SK-N-SH (cell line): ENCODE measurements at regions not wholly inside any gene's neighbourhood (a gene's known extent, or its start where the extent isn't known, plus 50 kb on each side); places are given as distances from the start of the nearest gene placed in this dataset.

Source experiments
- CTCF ChIA-PET: fragments of 300-600, 350-600 bp; formaldehyde crosslinking; extraction: SDS; loops from one replicate; lab custom pipeline; 2021; lab: Yijun Ruan, JAX
- POLR2A ChIA-PET: fragments of 350-600 bp; sonication (Branson Sonifier 250); formaldehyde crosslinking; extraction: SDS; loops from one replicate; lab custom pipeline; 2020; ENCODE audit warnings: antibody characterized with exemption, inconsistent platforms; lab: Yijun Ruan, JAX
- DNase-seq: peaks from one replicate; pipeline ENCODE4 v3.0.0; 2012
- H2AFZ ChIP-seq: fragments of 200-600 bp; sonication (generic); 2 replicates; pipeline ENCODE4 v1.8.1; 2016; ENCODE audit warnings: antibody characterized with exemption, mild to moderate bottlenecking, low read depth
- H3F3A ChIP-seq: fragments of 200-600 bp; sonication (generic); replicated peaks from 2 replicates; pipeline ENCODE3; 2016; ENCODE audit warnings: antibody characterized with exemption, mild to moderate bottlenecking; ENCODE audit not compliant: insufficient read depth
- H3K27ac ChIP-seq, 2 experiments: fragments of 200-500 bp in 1 of 2; fragments of 200-600 bp in 1 of 2; sonication (Bioruptor generic) in 1 of 2; sonication (generic), shearing (Covaris generic) in 1 of 2; 2 replicates each; pipeline versions ENCODE4 v1.5.1 to v1.6.1; 2014 to 2016; ENCODE audit warnings: low read depth in 2 of 2, inconsistent platforms in 1 of 2, low read length in 1 of 2, mild to moderate bottlenecking in 1 of 2, mixed read lengths in 1 of 2
- H3K27me3 ChIP-seq: fragments of 200-600 bp; sonication (generic), shearing (Covaris generic); 2 replicates; pipeline ENCODE4 v1.6.1; 2016; ENCODE audit warnings: mixed run types; ENCODE audit not compliant: insufficient read depth
- H3K36me3 ChIP-seq, 2 experiments: fragments of 200-500 bp in 1 of 2; fragments of 200-600 bp in 1 of 2; sonication (Bioruptor generic) in 1 of 2; sonication (generic) in 1 of 2; replicated peaks in 1 of 2; 2 replicates each; pipeline versions ENCODE3 to v1.5.1; 2014 to 2016; ENCODE audit warnings: low read length in 1 of 2, mild to moderate bottlenecking in 1 of 2; ENCODE audit not compliant: insufficient read depth in 2 of 2, control insufficient read depth in 1 of 2
- H3K4me1 ChIP-seq, 2 experiments: fragments of 200-500 bp in 1 of 2; fragments of 200-600 bp in 1 of 2; sonication (Bioruptor generic) in 1 of 2; sonication (generic), shearing (Covaris generic) in 1 of 2; 2 replicates each; pipeline versions ENCODE4 v1.5.1 to v1.6.1; 2014 to 2016; ENCODE audit warnings: low read depth in 1 of 2, low read length in 1 of 2, mixed run types in 1 of 2; ENCODE audit not compliant: insufficient read depth in 2 of 2, control insufficient read depth in 1 of 2
- H3K4me2 ChIP-seq: fragments of 200-600 bp; sonication (generic), shearing (Covaris generic); 2 replicates; pipeline ENCODE4 v1.6.1; 2017; ENCODE audit warnings: mixed run types
- H3K4me3 ChIP-seq, 2 experiments: fragments of 200-500 bp in 1 of 2; fragments of 200-600 bp in 1 of 2; sonication (Bioruptor generic) in 1 of 2; sonication (generic), shearing (Covaris generic) in 1 of 2; 2 replicates each; pipeline versions ENCODE4 v1.5.1 to v1.8.1; 2014 to 2016; ENCODE audit warnings: low read depth in 2 of 2, inconsistent platforms in 1 of 2, low read length in 1 of 2, mild to moderate bottlenecking in 1 of 2, mixed read lengths in 1 of 2, moderate library complexity in 1 of 2
- H3K79me2 ChIP-seq: fragments of 200-600 bp; sonication (generic); 2 replicates; pipeline ENCODE4 v1.8.1; 2017; ENCODE audit warnings: mild to moderate bottlenecking; ENCODE audit not compliant: insufficient read depth
- H3K9ac ChIP-seq: fragments of 200-600 bp; sonication (generic); 2 replicates; pipeline ENCODE4 v1.6.1; 2017; ENCODE audit warnings: mixed run types
- H3K9me2 ChIP-seq: fragments of 200-600 bp; sonication (generic); 2 replicates; pipeline ENCODE4 v1.6.1; 2017; ENCODE audit warnings: mixed run types
- H3K9me3 ChIP-seq: fragments of 200-600 bp; sonication (generic); 2 replicates; pipeline ENCODE4 v1.6.1; 2017; ENCODE audit warnings: mixed run types, mild to moderate bottlenecking, moderate library complexity
- H4K20me1 ChIP-seq: fragments of 200-600 bp; sonication (generic); 2 replicates; pipeline ENCODE4 v1.6.1; 2017; ENCODE audit warnings: mild to moderate bottlenecking, mixed run types; ENCODE audit not compliant: insufficient read depth
- ELF1 ChIP-seq: IDR thresholded peaks from 2 replicates; pipeline ENCODE4 v1.4.0; 2012
- FOSL2 ChIP-seq: IDR thresholded peaks from 2 replicates; pipeline ENCODE4 v1.4.0; 2012; ENCODE audit warnings: low read depth, mild to moderate bottlenecking, moderate library complexity, borderline replicate concordance
- FOXJ3 ChIP-seq: sonication (generic); formaldehyde crosslinking; IDR thresholded peaks from 2 replicates; pipeline ENCODE4 v1.5.1; 2020; ENCODE audit warnings: mild to moderate bottlenecking, missing genetic modification reagents
- FOXM1 ChIP-seq: IDR thresholded peaks from 2 replicates; pipeline ENCODE4 v1.4.0; 2012; ENCODE audit warnings: low read depth, mild to moderate bottlenecking
- GABPA ChIP-seq: IDR thresholded peaks from 2 replicates; pipeline ENCODE4 v1.4.0; 2012; ENCODE audit warnings: low read depth, mild to moderate bottlenecking
- GATA2 ChIP-seq: sonication (generic); formaldehyde crosslinking; IDR thresholded peaks from 2 replicates; pipeline ENCODE4 v1.5.0; 2020; ENCODE audit warnings: mild to moderate bottlenecking, missing genetic modification reagents
- MEF2A ChIP-seq: IDR thresholded peaks from 2 replicates; pipeline ENCODE4 v1.4.0; 2012; ENCODE audit warnings: low read depth, borderline replicate concordance
- MXI1 ChIP-seq: IDR thresholded peaks from 2 replicates; pipeline ENCODE4 v1.6.1; 2012; ENCODE audit warnings: mild to moderate bottlenecking, low read depth, low read length, improper control_type of control experiment
- NRF1 ChIP-seq: IDR thresholded peaks from 2 replicates; pipeline ENCODE4 v1.6.1; 2012; ENCODE audit warnings: low read depth, mild to moderate bottlenecking, low read length
- POLR2AphosphoS5 ChIP-seq: IDR thresholded peaks from 2 replicates; pipeline ENCODE4 v1.6.1; 2012; ENCODE audit warnings: low read depth, low read length
- SIN3A ChIP-seq: IDR thresholded peaks from 2 replicates; pipeline ENCODE4 v1.6.1; 2012; ENCODE audit warnings: low read depth, mild to moderate bottlenecking, low read length, moderate library complexity, borderline replicate concordance
- SMC3 ChIP-seq: IDR thresholded peaks from 2 replicates; pipeline ENCODE4 v1.6.1; 2012; ENCODE audit warnings: low read depth, low read length, improper control_type of control experiment
- TAF1 ChIP-seq: IDR thresholded peaks from 2 replicates; pipeline ENCODE4 v1.6.1; 2012; ENCODE audit warnings: low read depth, mild to moderate bottlenecking, low read length, moderate library complexity, borderline replicate concordance
- YY1 ChIP-seq: IDR thresholded peaks from 2 replicates; pipeline ENCODE4 v1.4.0; 2012; ENCODE audit warnings: low read depth, mild to moderate bottlenecking
- WGBS: methylation state at CpG from one replicate; pipeline ENCODE4 v1.1.6; 2017; ENCODE audit warnings: low lambda C conversion rate; 5-methylcytosine and 5-hydroxymethylcytosine counted together
- TF ChIP-seq, protein P1 (sequence below): fragments of 150-350 bp; IDR thresholded peaks from 2 replicates; pipeline ENCODE4 v1.6.1; 2017; ENCODE audit warnings: antibody characterized with exemption, low read length, low read depth, borderline replicate concordance
- TF ChIP-seq, protein P2 (sequence below): IDR thresholded peaks from 2 replicates; pipeline ENCODE4 v1.4.0; 2012; ENCODE audit warnings: low read depth, borderline replicate concordance
- TF ChIP-seq, protein P3 (sequence below): fragments of 150-350 bp; IDR thresholded peaks from 2 replicates; pipeline ENCODE4 v1.6.1; 2016; ENCODE audit warnings: mild to moderate bottlenecking, low read depth, low read length
- TF ChIP-seq, protein P4 (sequence below): fragments of 200-600 bp; sonication (generic); IDR thresholded peaks from 2 replicates; pipeline ENCODE4 v1.6.1; 2017; ENCODE audit warnings: antibody characterized with exemption, mild to moderate bottlenecking, moderate library complexity

DNA sequence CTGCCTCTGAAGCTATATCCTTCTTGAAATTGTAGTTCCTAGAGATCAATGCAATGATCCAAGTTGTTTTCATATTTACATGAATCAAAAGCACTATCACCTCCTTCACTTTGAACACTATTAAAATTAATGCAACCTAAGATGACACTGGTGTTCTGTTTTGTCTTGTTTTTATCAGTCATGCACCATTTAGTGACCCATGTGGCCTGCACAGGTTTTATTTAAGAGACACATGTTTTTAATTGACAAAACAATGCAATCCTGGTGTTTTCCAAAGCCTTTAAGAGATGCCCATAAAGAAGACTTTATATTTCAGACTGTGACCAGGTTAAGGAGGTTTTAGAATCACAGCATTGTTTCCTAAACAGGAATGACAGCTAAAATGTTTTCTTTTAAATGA lies 177.5 kb downstream of the FAM181B start (continued):
- TF ChIP-seq, protein P1, sequence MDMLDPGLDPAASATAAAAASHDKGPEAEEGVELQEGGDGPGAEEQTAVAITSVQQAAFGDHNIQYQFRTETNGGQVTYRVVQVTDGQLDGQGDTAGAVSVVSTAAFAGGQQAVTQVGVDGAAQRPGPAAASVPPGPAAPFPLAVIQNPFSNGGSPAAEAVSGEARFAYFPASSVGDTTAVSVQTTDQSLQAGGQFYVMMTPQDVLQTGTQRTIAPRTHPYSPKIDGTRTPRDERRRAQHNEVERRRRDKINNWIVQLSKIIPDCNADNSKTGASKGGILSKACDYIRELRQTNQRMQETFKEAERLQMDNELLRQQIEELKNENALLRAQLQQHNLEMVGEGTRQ: no peak
- TF ChIP-seq SMC3 (no peak), GABPA (no peak), POLR2AphosphoS5 (no peak), YY1 (no peak), NRF1 (no peak)
- TF ChIP-seq, protein P2, sequence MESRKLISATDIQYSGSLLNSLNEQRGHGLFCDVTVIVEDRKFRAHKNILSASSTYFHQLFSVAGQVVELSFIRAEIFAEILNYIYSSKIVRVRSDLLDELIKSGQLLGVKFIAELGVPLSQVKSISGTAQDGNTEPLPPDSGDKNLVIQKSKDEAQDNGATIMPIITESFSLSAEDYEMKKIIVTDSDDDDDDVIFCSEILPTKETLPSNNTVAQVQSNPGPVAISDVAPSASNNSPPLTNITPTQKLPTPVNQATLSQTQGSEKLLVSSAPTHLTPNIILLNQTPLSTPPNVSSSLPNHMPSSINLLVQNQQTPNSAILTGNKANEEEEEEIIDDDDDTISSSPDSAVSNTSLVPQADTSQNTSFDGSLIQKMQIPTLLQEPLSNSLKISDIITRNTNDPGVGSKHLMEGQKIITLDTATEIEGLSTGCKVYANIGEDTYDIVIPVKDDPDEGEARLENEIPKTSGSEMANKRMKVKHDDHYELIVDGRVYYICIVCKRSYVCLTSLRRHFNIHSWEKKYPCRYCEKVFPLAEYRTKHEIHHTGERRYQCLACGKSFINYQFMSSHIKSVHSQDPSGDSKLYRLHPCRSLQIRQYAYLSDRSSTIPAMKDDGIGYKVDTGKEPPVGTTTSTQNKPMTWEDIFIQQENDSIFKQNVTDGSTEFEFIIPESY: no peak
- TF ChIP-seq, all 33 proteins: peak for 0

DNA sequence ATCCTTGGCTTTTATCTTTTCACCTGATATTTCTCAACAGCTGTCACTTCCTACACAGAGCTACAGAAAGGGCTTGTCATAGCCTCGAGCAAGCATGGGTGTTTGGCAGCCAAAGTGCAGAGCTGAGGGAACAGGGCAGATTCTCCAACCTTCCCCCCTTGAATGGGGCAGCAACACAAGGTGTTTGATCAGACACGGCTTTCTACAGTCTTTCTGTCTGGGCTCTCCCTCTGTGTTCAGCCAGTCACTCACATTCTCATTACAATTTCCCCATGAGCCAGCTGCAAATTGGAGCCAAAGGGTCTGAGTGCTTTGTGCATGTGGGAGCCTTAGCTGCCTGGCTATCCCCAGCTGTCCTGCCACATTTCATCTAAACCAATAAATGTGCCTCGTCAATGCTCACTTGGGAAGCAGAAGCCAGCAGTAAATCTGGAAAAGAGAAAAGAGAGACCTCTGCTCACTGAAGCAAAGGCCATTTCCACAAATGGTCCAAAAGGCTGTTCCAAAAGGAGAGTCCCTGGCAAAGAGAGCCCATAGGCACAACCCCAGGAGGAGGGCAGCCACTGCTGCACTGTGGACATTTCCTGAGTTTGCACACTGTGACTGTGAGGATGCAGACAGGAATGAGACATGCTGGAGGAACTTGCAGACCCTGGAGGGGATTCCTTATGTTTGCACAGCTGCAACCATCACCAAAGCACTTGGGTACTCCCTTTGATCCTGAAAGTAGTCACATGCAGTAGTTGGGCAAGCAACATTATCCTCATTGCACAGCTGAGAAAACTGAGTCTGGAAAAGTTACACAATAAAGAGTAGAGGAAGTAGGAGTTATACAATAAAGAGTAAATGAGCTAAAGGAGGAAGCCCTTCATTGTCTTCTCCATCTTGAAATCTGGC lies 186.8 kb downstream of the FAM181B start:
- Histone ChIP-seq H4K20me1 (no peaks in the 10 kb centered on the region), H3K27ac (no peak overlapping the region), H2AFZ (no peak overlapping the region), H3K4me1 (no peaks in the 10 kb centered on the region), H3K36me3 (no peaks in the 10 kb centered on the region), H3K79me2 (no peaks in the 10 kb centered on the region), H3K9me3 (no peaks in the 10 kb centered on the region), H3F3A (no peaks in the 10 kb centered on the region), H3K4me2 (no peak overlapping the region), H3K27me3 (no peaks in the 10 kb centered on the region), H3K9me2 (no peaks in the 10 kb centered on the region), H3K4me3 (no peak overlapping the region), H3K9ac (no peak overlapping the region)
- POLR2A ChIA-PET: no interaction called here
- no peak for DNase-seq
- WGBS: 0% methylated on average over 3 of the region's 3 CpGs
- CTCF ChIA-PET: interaction anchor here (0.7 to 1.0 kb wide), 3 partner anchors 10 to 12 kb away, joined by 3 read pairs; no protein-coding TSS in a partner anchor
- TF ChIP-seq POLR2AphosphoS5: no peak
- TF ChIP-seq FOSL2: no peak
- TF ChIP-seq TAF1: no peak
- TF ChIP-seq GABPA: no peak
- TF ChIP-seq, protein P3, sequence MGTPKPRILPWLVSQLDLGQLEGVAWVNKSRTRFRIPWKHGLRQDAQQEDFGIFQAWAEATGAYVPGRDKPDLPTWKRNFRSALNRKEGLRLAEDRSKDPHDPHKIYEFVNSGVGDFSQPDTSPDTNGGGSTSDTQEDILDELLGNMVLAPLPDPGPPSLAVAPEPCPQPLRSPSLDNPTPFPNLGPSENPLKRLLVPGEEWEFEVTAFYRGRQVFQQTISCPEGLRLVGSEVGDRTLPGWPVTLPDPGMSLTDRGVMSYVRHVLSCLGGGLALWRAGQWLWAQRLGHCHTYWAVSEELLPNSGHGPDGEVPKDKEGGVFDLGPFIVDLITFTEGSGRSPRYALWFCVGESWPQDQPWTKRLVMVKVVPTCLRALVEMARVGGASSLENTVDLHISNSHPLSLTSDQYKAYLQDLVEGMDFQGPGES: no peak
- TF ChIP-seq, protein P1: no peak
- TF ChIP-seq GATA2: no peak
- no peak for TF ChIP-seq YY1
- TF ChIP-seq, protein P4, sequence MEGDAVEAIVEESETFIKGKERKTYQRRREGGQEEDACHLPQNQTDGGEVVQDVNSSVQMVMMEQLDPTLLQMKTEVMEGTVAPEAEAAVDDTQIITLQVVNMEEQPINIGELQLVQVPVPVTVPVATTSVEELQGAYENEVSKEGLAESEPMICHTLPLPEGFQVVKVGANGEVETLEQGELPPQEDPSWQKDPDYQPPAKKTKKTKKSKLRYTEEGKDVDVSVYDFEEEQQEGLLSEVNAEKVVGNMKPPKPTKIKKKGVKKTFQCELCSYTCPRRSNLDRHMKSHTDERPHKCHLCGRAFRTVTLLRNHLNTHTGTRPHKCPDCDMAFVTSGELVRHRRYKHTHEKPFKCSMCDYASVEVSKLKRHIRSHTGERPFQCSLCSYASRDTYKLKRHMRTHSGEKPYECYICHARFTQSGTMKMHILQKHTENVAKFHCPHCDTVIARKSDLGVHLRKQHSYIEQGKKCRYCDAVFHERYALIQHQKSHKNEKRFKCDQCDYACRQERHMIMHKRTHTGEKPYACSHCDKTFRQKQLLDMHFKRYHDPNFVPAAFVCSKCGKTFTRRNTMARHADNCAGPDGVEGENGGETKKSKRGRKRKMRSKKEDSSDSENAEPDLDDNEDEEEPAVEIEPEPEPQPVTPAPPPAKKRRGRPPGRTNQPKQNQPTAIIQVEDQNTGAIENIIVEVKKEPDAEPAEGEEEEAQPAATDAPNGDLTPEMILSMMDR: no peak
- no peak for TF ChIP-seq MEF2A
- TF ChIP-seq, protein P2: no peak
- TF ChIP-seq FOXM1: no peak
- no peak for TF ChIP-seq ELF1
- no peak for TF ChIP-seq SMC3
- no peak for TF ChIP-seq SIN3A
- no peak for TF ChIP-seq MXI1
- TF ChIP-seq FOXJ3: no peak
